H1 (cell line): ENCODE measurements at regions not wholly inside any gene's neighbourhood (a gene's known extent, or its start where the extent isn't known, plus 50 kb on each side); places are given as distances from the start of the nearest gene placed in this dataset.

Source experiments
- CTCF ChIA-PET: fragments of 300-600 bp; sonication (Branson Sonifier 250); formaldehyde crosslinking; loops from one replicate; lab custom pipeline; 2021; ENCODE audit not compliant: partially characterized antibody; lab: Charles Lee
- POLR2A ChIA-PET: fragments of 300-600 bp; sonication (Branson Sonifier 250); formaldehyde crosslinking; loops from one replicate; lab custom pipeline; 2021; ENCODE audit warnings: inconsistent platforms; ENCODE audit not compliant: partially characterized antibody; lab: Charles Lee
- DNase-seq, 2 experiments: peaks; one replicate each; pipeline versions ENCODE4 v3.0.0 to v3.0.0-alpha.2; 2010 to 2022; ENCODE audit warnings: low spot score in 2 of 2, low read depth in 1 of 2, mixed read lengths in 1 of 2
- FAIRE-seq: peaks from 2 replicates; lab custom pipeline; 2011; peaks lifted over from hg19 to GRCh38; lab: Jason Lieb, UNC
- H2AFZ ChIP-seq: 2 replicates; pipeline ENCODE4 v1.8.1; 2012; ENCODE audit warnings: low read length, inconsistent platforms
- H2AK5ac ChIP-seq: 2 replicates; pipeline ENCODE4 v1.6.1; 2013; ENCODE audit warnings: low read depth, low read length
- H2BK120ac ChIP-seq: replicated peaks from 2 replicates; pipeline ENCODE3; 2013; ENCODE audit warnings: low read depth, low read length, inconsistent platforms
- H2BK12ac ChIP-seq: 2 replicates; pipeline ENCODE4 v1.6.1; 2013; ENCODE audit warnings: low read depth, low read length
- H2BK15ac ChIP-seq: 2 replicates; pipeline ENCODE4 v1.6.1; 2013; ENCODE audit warnings: low read length
- H2BK20ac ChIP-seq: 2 replicates; pipeline ENCODE4 v1.6.1; 2013; ENCODE audit warnings: low read length
- H2BK5ac ChIP-seq: 2 replicates; pipeline ENCODE4 v1.6.1; 2013; ENCODE audit warnings: low read depth, low read length
- H3K14ac ChIP-seq: 2 replicates; pipeline ENCODE4 v1.6.1; 2013; ENCODE audit warnings: inconsistent platforms; ENCODE audit not compliant: insufficient read length
- H3K18ac ChIP-seq: 2 replicates; pipeline ENCODE4 v1.6.1; 2013; ENCODE audit warnings: low read length; ENCODE audit errors: extremely low read depth
- H3K23ac ChIP-seq: 2 replicates; pipeline ENCODE4 v1.6.1; 2013; ENCODE audit warnings: inconsistent platforms; ENCODE audit not compliant: insufficient read length
- H3K23me2 ChIP-seq: 2 replicates; pipeline ENCODE4 v1.6.1; 2013; ENCODE audit warnings: low read depth, low read length
- H3K27ac ChIP-seq: 2 replicates; pipeline ENCODE4 v1.6.1; 2011; ENCODE audit warnings: low read depth, low read length, inconsistent platforms
- H3K27me3 ChIP-seq, 4 experiments: replicated peaks in 1 of 4; 1 replicate in 1 of 4; 2 replicates in 3 of 4; pipeline versions ENCODE4 v1.6.1 to v1.8.1; 2011 to 2013; ENCODE audit warnings: low read length in 3 of 4, mild to moderate bottlenecking in 3 of 4, inconsistent platforms in 2 of 4, mixed read lengths in 2 of 4, moderate library complexity in 1 of 4; ENCODE audit not compliant: control insufficient read depth in 3 of 4, insufficient read depth in 3 of 4; ENCODE audit errors: extremely low read depth in 1 of 4
- H3K36me3 ChIP-seq, 4 experiments: 2 replicates each; pipeline versions ENCODE4 v1.6.1 to v1.8.1; 2011 to 2013; ENCODE audit warnings: mild to moderate bottlenecking in 4 of 4, low read length in 3 of 4, moderate library complexity in 2 of 4, control low read depth in 1 of 4, inconsistent platforms in 1 of 4; ENCODE audit not compliant: insufficient read depth in 4 of 4, control insufficient read depth in 2 of 4
- H3K4ac ChIP-seq: replicated peaks from 2 replicates; pipeline ENCODE3; 2013; ENCODE audit warnings: low read length, low read depth, mixed read lengths, inconsistent platforms; ENCODE audit not compliant: insufficient read length
- H3K4me1 ChIP-seq, 4 experiments: replicated peaks in 1 of 4; 1 replicate in 1 of 4; 2 replicates in 3 of 4; pipeline versions ENCODE4 v1.6.1 to v1.8.1; 2011 to 2013; ENCODE audit warnings: low read length in 3 of 4, inconsistent platforms in 2 of 4, mixed read lengths in 1 of 4; ENCODE audit not compliant: insufficient read depth in 4 of 4, control insufficient read depth in 3 of 4
- H3K4me2 ChIP-seq, 2 experiments: 2 replicates each; pipeline versions ENCODE4 v1.6.1 to v1.8.1; 2011 to 2013; ENCODE audit warnings: low read depth in 2 of 2, low read length in 2 of 2, control low read depth in 1 of 2, inconsistent platforms in 1 of 2, mild to moderate bottlenecking in 1 of 2; ENCODE audit not compliant: insufficient read depth in 1 of 2
- H3K4me3 ChIP-seq, 4 experiments: fragments of 200-600, 300-600 bp in 1 of 4; sonication (generic), shearing (Covaris generic), sonication (Bioruptor Twin) in 1 of 4; 2 replicates each; pipeline versions ENCODE4 v1.5.1 to v1.8.1; 2011 to 2016; ENCODE audit warnings: low read length in 4 of 4, low read depth in 3 of 4, control low read depth in 2 of 4, inconsistent platforms in 2 of 4, mild to moderate bottlenecking in 2 of 4, mixed read lengths in 1 of 4, moderate library complexity in 1 of 4; ENCODE audit not compliant: insufficient read depth in 2 of 4; ENCODE audit errors: extremely low read depth in 1 of 4
- H3K56ac ChIP-seq: replicated peaks from 2 replicates; pipeline ENCODE3; 2013; ENCODE audit warnings: low read depth, mild to moderate bottlenecking, mixed read lengths, low read length, inconsistent platforms; ENCODE audit not compliant: insufficient read length
- H3K79me1 ChIP-seq: 2 replicates; pipeline ENCODE4 v1.6.1; 2013; ENCODE audit warnings: low read depth, low read length, control low read depth
- H3K79me2 ChIP-seq, 2 experiments: 2 replicates each; pipeline versions ENCODE4 v1.6.1 to v1.8.1; 2012 to 2013; ENCODE audit warnings: low read length in 2 of 2, mild to moderate bottlenecking in 2 of 2, inconsistent platforms in 1 of 2; ENCODE audit not compliant: insufficient read depth in 2 of 2, control insufficient read depth in 1 of 2
- H3K9ac ChIP-seq, 4 experiments: replicated peaks in 1 of 4; 1 replicate in 1 of 4; 2 replicates in 3 of 4; pipeline versions ENCODE4 v1.6.1 to v1.8.1; 2011 to 2013; ENCODE audit warnings: low read depth in 3 of 4, low read length in 3 of 4, control low read depth in 2 of 4, mild to moderate bottlenecking in 2 of 4, moderate library complexity in 2 of 4, inconsistent platforms in 1 of 4; ENCODE audit errors: extremely low read depth in 1 of 4
- H3K9me3 ChIP-seq, 2 experiments: 2 replicates each; pipeline versions ENCODE4 v1.6.1 to v1.8.1; 2012 to 2013; ENCODE audit warnings: mild to moderate bottlenecking in 2 of 2, moderate library complexity in 2 of 2, control low read depth in 1 of 2, inconsistent platforms in 1 of 2, low read depth in 1 of 2, low read length in 1 of 2, mixed read lengths in 1 of 2; ENCODE audit not compliant: insufficient read depth in 2 of 2
- H4K20me1 ChIP-seq, 2 experiments: replicated peaks in 1 of 2; 2 replicates each; pipeline versions ENCODE3 to v1.8.1; 2011 to 2013; ENCODE audit warnings: inconsistent platforms in 2 of 2, low read length in 2 of 2, mild to moderate bottlenecking in 1 of 2; ENCODE audit not compliant: insufficient read depth in 2 of 2, control insufficient read depth in 1 of 2
- H4K5ac ChIP-seq: 2 replicates; pipeline ENCODE4 v1.6.1; 2013; ENCODE audit warnings: low read length, low read depth, mixed read lengths, inconsistent platforms; ENCODE audit not compliant: insufficient read length
- H4K8ac ChIP-seq: 2 replicates; pipeline ENCODE4 v1.8.0; 2013; ENCODE audit warnings: mild to moderate bottlenecking, moderate library complexity, low read length, inconsistent platforms; ENCODE audit not compliant: insufficient read depth; ENCODE audit errors: extremely low read depth
- H4K91ac ChIP-seq: replicated peaks from 2 replicates; pipeline ENCODE3; 2013; ENCODE audit warnings: low read length, mixed read lengths, inconsistent platforms; ENCODE audit not compliant: insufficient read length
- SIRT6 ChIP-seq: IDR thresholded peaks from one replicate; pipeline ENCODE4 v1.7.1; 2012; ENCODE audit warnings: low read length, inconsistent platforms
- SIX5 ChIP-seq: IDR thresholded peaks from 2 replicates; pipeline ENCODE4 v1.6.1; 2011; ENCODE audit warnings: mild to moderate bottlenecking, low read depth, low read length
- WGBS, 2 experiments: shearing (Covaris generic) in 1 of 2; methylation state at CpG; one replicate each; pipeline versions ENCODE4 v1.1.6 to v1.1.7; 2013 to 2015; ENCODE audit warnings: low lambda C conversion rate in 2 of 2, mixed read lengths in 2 of 2, inconsistent platforms in 1 of 2, low coverage in 1 of 2, missing lambda C conversion rate in 1 of 2; ENCODE audit not compliant: insufficient replicate concordance in 2 of 2, insufficient coverage in 1 of 2, insufficient read length in 1 of 2; ENCODE audit errors: extremely low coverage in 1 of 2, missing lambda C conversion rate in 1 of 2; 5-methylcytosine and 5-hydroxymethylcytosine counted together

GRCh38 chr15:98565566-98565965, 82.8 kb upstream of the IGF1R start:
- no peaks in the 10 kb centered on the region for H3K79me2 ChIP-seq
- no peak overlapping the region for H2AK5ac ChIP-seq
- no peak overlapping the region for H2BK20ac ChIP-seq
- H2AFZ ChIP-seq, result no peak overlapping the region
- TF ChIP-seq SIX5 (no peak), SIRT6 (no peak)
- no peaks in the 10 kb centered on the region for H3K9me3 ChIP-seq
- H2BK5ac ChIP-seq, result no peak overlapping the region
- no peak overlapping the region for H3K23ac ChIP-seq
- H4K20me1 ChIP-seq, result no peaks in the 10 kb centered on the region
- H3K56ac ChIP-seq, result no peak overlapping the region
- no peak overlapping the region for H3K14ac ChIP-seq
- H4K91ac ChIP-seq, result no peak overlapping the region
- H3K79me1 ChIP-seq, result no peaks in the 10 kb centered on the region
- no peak for DNase-seq
- H3K18ac ChIP-seq, result no peak overlapping the region
- POLR2A ChIA-PET, result no interaction called here
- no peak overlapping the region for H3K4me2 ChIP-seq
- H4K8ac ChIP-seq, result no peak overlapping the region
- no peak for FAIRE-seq
- 93% methylated on average over 12 of the region's 12 CpGs; no CpG with 5 or more reads in 1 of the 2 experiments for WGBS, 2 experiments
- H3K36me3 ChIP-seq, result no peaks in the 10 kb centered on the region
- H3K23me2 ChIP-seq, result no peaks in the 10 kb centered on the region
- no peak overlapping the region for H3K4ac ChIP-seq
- no peak overlapping the region for H3K9ac ChIP-seq
- no peaks in the 10 kb centered on the region for H3K27me3 ChIP-seq
- no peak overlapping the region for H3K27ac ChIP-seq
- no peak overlapping the region for H4K5ac ChIP-seq
- CTCF ChIA-PET, result interaction anchor here (0.7 to 5.8 kb wide), 4 partner anchors 10 to 78 kb away, joined by 3 to 32 read pairs (median 4); no protein-coding TSS in a partner anchor
- no peak overlapping the region for H2BK120ac ChIP-seq
- no peak overlapping the region for H2BK12ac ChIP-seq
- peaks cover 0 to 2% (median 0%) of the 10 kb centered on the region in 4 experiments; a peak in 1 of 7 replicates for H3K4me1 ChIP-seq
- no peak overlapping the region for H2BK15ac ChIP-seq
- no peak overlapping the region for H3K4me3 ChIP-seq
